GM20000 (cell line): ENCODE measurements at regions not wholly inside any gene's neighbourhood (a gene's known extent, or its start where the extent isn't known, plus 50 kb on each side); places are given as distances from the start of the nearest gene placed in this dataset.

Source experiments
- DNase-seq: peaks from one replicate; pipeline ENCODE4 v3.0.0; 2012; ENCODE audit warnings: low spot score
- TF ChIP-seq, protein P1 (sequence below): IDR thresholded peaks from 2 replicates; pipeline ENCODE4 v1.5.1; 2012; ENCODE audit warnings: mild to moderate bottlenecking, control low read depth; ENCODE audit errors: extremely low read depth, missing control alignments

DNA sequence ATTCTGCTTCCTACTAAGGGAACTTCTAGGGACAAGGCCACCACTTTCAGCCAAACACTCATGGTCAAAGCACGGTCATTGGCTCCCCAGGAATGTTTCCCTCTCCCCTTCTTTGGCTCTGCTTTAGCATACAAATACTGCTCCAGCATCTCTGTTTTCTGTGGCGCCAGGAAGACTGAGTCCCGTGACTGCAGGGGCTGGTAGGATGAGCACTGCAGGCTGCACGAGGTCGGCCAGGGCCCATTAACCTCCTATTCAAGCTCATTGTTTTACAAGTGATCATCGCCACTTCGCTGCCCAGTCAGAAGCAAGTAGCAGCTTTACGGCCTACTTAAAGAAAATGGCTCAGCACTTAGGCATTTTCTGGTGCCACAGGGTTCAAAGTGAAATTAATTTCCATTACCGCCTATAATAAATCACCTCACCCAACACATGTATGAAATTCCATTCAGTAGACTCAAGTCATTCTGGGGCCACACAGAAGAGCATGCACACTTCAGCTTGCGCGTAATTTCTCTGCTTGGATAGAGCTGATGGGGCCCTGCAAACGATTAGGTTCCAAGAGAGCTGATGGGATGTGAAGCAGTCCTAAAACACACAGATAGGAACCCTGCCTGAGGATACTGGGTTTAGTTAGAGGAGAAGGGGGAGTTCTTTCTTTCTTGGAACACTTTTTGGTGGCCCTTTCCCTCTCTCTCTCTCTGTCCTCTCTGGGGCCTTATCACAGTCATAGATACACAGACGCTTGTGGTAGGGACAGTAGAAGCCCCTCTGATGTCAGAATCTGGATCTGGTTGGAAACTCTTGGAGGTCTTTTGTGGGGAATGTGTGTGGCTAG lies 173.7 kb downstream of the KIF18A start:
- TF ChIP-seq, protein P1, sequence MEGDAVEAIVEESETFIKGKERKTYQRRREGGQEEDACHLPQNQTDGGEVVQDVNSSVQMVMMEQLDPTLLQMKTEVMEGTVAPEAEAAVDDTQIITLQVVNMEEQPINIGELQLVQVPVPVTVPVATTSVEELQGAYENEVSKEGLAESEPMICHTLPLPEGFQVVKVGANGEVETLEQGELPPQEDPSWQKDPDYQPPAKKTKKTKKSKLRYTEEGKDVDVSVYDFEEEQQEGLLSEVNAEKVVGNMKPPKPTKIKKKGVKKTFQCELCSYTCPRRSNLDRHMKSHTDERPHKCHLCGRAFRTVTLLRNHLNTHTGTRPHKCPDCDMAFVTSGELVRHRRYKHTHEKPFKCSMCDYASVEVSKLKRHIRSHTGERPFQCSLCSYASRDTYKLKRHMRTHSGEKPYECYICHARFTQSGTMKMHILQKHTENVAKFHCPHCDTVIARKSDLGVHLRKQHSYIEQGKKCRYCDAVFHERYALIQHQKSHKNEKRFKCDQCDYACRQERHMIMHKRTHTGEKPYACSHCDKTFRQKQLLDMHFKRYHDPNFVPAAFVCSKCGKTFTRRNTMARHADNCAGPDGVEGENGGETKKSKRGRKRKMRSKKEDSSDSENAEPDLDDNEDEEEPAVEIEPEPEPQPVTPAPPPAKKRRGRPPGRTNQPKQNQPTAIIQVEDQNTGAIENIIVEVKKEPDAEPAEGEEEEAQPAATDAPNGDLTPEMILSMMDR = no peak
- DNase-seq = no peak

DNA sequence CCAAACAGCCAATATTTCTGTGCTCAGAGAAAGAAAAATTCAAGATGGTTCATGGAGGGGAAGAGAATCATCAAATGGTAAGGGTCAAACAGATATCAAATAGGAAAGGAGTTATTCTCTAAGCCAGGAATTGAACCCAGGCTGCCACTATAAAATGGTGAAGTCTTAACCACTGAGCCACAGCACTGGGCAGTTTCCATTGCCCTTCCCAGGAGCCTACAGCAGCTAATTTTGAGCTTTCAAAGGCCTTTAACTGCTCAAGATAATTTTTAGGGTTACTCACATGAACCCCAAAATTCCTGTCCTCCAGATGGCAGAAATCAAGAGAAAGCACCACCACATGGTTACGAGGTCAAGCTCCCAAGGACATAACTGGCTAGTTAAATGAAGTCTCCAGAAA lies 176.2 kb downstream of the KIF18A start:
- TF ChIP-seq, protein P1 = no peak
- no peak for DNase-seq

DNA sequence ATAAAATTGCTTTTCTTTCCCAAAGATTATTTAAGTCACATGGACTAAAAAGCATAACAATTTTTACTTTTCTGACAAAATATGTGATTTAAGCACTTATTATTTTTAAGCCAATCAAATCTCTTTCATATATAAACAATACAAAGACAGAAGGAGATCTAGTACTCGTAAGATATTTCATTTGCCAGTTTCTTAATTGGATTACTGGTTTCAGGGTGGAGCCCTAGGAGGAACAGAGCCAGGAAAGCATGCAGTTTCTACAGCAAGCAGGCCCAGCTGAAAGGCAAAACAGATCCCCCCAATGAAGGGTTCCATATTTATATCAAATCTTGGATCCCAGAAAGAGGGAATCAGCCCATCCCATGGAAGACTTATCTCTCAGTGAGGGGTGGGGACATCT lies 177.0 kb downstream of the KIF18A start:
- TF ChIP-seq, protein P1 = no peak
- DNase-seq = no peak

DNA sequence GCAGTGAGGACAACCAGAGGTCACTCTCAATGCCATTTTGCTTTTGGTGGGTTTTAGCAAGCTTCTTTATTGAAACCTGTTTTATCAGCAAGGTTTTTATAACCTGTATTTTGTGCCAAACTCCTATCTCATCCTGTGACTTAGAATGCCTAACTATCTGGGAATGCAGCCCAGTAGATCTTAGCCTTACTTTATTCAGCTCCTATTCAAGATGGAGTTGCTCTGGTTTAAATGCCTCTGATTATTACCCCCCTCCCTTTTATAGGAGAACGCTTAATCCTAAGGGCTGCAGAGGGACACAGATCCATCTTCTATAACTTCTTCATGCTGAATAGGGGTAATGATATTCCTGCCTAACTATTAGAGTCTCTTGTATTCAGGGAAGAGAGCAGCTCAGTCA lies 179.1 kb downstream of the KIF18A start:
- DNase-seq = no peak

DNA sequence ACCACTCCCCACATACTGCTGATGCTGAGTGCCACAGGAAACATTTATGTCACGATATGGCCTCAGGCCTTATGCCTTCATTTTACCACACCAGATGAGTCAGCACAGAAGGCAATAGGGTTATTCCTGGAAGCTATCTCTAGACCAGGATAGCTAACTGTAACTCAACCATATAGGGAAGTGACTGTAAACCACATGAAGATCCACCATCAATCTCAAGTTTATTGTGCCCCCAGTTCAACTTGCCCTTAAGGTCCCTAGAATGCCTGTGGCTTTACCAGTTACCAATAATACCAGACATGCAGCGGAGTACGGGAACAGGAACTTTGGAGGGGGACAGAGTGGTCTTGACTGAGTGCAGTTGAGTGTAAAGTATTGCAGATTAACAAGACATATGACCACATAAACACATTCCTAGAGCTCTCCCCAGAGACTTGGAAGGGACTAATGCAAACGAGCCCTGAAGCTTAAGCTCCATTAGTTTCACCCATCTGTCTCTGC lies 180.9 kb downstream of the KIF18A start:
- DNase-seq = no peak
- TF ChIP-seq, protein P1 = no peak

More for the DNA sequence above, 179.1 kb downstream of the KIF18A start:
- TF ChIP-seq, protein P1 = no peak

DNA sequence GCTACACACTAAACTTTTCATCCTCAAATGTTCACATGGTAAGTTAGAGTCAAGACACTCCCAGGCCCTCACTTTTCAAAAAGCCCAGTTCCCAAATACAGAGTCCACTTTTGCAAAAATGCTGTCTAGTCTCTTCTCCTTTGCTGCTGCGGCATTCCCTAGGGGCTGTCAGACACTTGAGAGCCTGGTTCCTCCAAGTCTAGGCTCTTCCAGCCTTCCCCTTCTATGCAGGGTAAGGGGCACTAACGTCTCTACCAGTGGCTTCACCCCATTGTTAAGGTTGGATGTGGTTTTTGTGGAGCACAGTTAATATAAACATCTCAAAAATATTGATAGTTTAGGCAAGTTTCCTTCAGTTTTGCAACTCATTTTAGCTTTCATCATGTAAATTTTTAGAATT lies 181.5 kb downstream of the KIF18A start:
- DNase-seq = no peak
- TF ChIP-seq, protein P1 = no peak

DNA sequence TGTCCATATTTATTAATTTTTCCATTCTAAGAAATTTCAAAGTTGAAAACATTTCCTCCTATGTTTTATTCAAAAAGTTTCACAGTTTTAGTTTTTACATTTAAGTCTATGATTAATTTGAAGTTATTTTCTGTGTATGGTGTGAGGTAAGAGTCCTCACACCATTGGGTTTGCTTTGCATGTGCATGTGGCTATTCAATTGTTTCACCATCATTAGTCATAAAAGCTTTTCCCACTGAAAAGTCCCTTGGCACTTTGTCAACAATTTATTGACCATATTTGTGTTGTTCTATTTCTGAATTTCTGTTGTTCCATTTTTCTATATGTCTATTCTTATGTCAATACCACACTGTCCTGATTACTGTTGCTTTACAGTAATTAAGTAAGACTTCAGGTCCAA lies 186.5 kb downstream of the KIF18A start:
- no peak for DNase-seq
- TF ChIP-seq, protein P1 = no peak
